Fibroblast of lung (primary cell): ENCODE measurements at regions not wholly inside any gene's neighbourhood (a gene's known extent, or its start where the extent isn't known, plus 50 kb on each side); places are given as distances from the start of the nearest gene placed in this dataset.

Source experiments
- DNase-seq, 2 donors: peaks; one replicate each; pipeline versions ENCODE4 v3.0.0 to v3.0.0-alpha.2; 2010; ENCODE audit warnings: low read depth in 2 of 2
- H2AFZ ChIP-seq: 2 replicates; pipeline ENCODE4 v1.5.1; 2012; ENCODE audit warnings: low read length, control low read depth, inconsistent platforms
- H3K27ac ChIP-seq: 2 replicates; pipeline ENCODE4 v1.5.1; 2011; ENCODE audit warnings: low read length, control low read depth; ENCODE audit not compliant: insufficient read depth
- H3K27me3 ChIP-seq: 2 replicates; pipeline ENCODE4 v1.5.1; 2011; ENCODE audit warnings: mild to moderate bottlenecking, low read length; ENCODE audit not compliant: control insufficient read depth, insufficient read depth
- H3K36me3 ChIP-seq: 2 replicates; pipeline ENCODE4 v1.5.1; 2011; ENCODE audit warnings: low read length; ENCODE audit not compliant: control insufficient read depth, insufficient read depth
- H3K4me1 ChIP-seq: 2 replicates; pipeline ENCODE4 v1.5.1; 2011; ENCODE audit warnings: low read length; ENCODE audit not compliant: control insufficient read depth, insufficient read depth; ENCODE audit errors: extremely low read depth
- H3K4me2 ChIP-seq: 2 replicates; pipeline ENCODE4 v1.5.1; 2011; ENCODE audit warnings: low read length, control low read depth; ENCODE audit not compliant: insufficient read depth; ENCODE audit errors: extremely low read depth
- H3K4me3 ChIP-seq, 4 experiments: fragments of 200-600 bp in 1 of 4; sonication (generic) in 1 of 4; replicated peaks in 1 of 4; 2 replicates each; pipeline ENCODE4 v1.5.1; 2011 to 2016; ENCODE audit warnings: low read length in 4 of 4, low read depth in 3 of 4, mild to moderate bottlenecking in 3 of 4, control low read depth in 2 of 4, inconsistent platforms in 1 of 4, mixed read lengths in 1 of 4; ENCODE audit not compliant: insufficient read depth in 1 of 4; ENCODE audit errors: control extremely low read depth in 1 of 4
- H3K79me2 ChIP-seq: 2 replicates; pipeline ENCODE4 v1.5.1; 2012; ENCODE audit warnings: mild to moderate bottlenecking, low read length, inconsistent platforms; ENCODE audit not compliant: control insufficient read depth, insufficient read depth
- H3K9ac ChIP-seq: 2 replicates; pipeline ENCODE4 v1.5.1; 2011; ENCODE audit warnings: mild to moderate bottlenecking, low read length, control low read depth; ENCODE audit not compliant: insufficient read depth
- H3K9me3 ChIP-seq: 2 replicates; pipeline ENCODE4 v1.5.1; 2012; ENCODE audit warnings: low read depth, low read length; ENCODE audit not compliant: control insufficient read depth, insufficient read depth
- H4K20me1 ChIP-seq: 2 replicates; pipeline ENCODE4 v1.5.1; 2011; ENCODE audit warnings: low read length; ENCODE audit not compliant: control insufficient read depth, insufficient read depth; ENCODE audit errors: extremely low read depth
- EZH2 ChIP-seq: IDR thresholded peaks from 2 replicates; pipeline ENCODE4 v1.5.1; 2012; ENCODE audit warnings: low read length, control low read depth, mild to moderate bottlenecking; ENCODE audit errors: missing control alignments
- TF ChIP-seq, protein P1 (sequence below), 2 donors: IDR thresholded peaks in 1 of 2; conservative IDR thresholded peaks in 1 of 2; 1 replicate in 1 of 2; 2 replicates in 1 of 2; pipeline ENCODE4 v1.5.1; 2011 to 2012; ENCODE audit warnings: low read length in 2 of 2, control low read depth in 1 of 2, inconsistent platforms in 1 of 2, low read depth in 1 of 2, mild to moderate bottlenecking in 1 of 2

GRCh38 chr10:44013981-44014380 is 365.3 kb upstream of the ZNF32 start:
- H3K9me3 ChIP-seq: no peaks in the 10 kb centered on the region
- H3K4me3 ChIP-seq: no peak overlapping the region
- no peaks in the 10 kb centered on the region for H3K4me1 ChIP-seq
- H3K27ac ChIP-seq: no peak overlapping the region
- no peak overlapping the region for H3K9ac ChIP-seq
- TF ChIP-seq, protein P1, sequence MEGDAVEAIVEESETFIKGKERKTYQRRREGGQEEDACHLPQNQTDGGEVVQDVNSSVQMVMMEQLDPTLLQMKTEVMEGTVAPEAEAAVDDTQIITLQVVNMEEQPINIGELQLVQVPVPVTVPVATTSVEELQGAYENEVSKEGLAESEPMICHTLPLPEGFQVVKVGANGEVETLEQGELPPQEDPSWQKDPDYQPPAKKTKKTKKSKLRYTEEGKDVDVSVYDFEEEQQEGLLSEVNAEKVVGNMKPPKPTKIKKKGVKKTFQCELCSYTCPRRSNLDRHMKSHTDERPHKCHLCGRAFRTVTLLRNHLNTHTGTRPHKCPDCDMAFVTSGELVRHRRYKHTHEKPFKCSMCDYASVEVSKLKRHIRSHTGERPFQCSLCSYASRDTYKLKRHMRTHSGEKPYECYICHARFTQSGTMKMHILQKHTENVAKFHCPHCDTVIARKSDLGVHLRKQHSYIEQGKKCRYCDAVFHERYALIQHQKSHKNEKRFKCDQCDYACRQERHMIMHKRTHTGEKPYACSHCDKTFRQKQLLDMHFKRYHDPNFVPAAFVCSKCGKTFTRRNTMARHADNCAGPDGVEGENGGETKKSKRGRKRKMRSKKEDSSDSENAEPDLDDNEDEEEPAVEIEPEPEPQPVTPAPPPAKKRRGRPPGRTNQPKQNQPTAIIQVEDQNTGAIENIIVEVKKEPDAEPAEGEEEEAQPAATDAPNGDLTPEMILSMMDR (conservative IDR thresholded peaks at IDR 0.05 in 1 of 2, IDR thresholded peaks at IDR 0.05 in 1 of 2; ENCODE audit: low read depth in 1 of 2, low read length in 2 of 2): no peak
- no peak for TF ChIP-seq EZH2
- H3K27me3 ChIP-seq: peaks cover 4% of the 10 kb centered on the region
- no peak overlapping the region for H3K4me2 ChIP-seq
- H2AFZ ChIP-seq: no peak overlapping the region
- H4K20me1 ChIP-seq: no peaks in the 10 kb centered on the region
- DNase-seq: no peak
- no peaks in the 10 kb centered on the region for H3K36me3 ChIP-seq
- H3K79me2 ChIP-seq: no peaks in the 10 kb centered on the region

GRCh38 chr10:44012921-44013320 is 364.2 kb upstream of the ZNF32 start:
- no peak for DNase-seq
- H3K4me1 ChIP-seq: no peaks in the 10 kb centered on the region
- H3K27ac ChIP-seq: no peak overlapping the region
- no peak overlapping the region for H3K4me2 ChIP-seq
- no peak overlapping the region for H3K4me3 ChIP-seq
- no peak for TF ChIP-seq EZH2
- TF ChIP-seq, protein P1 (conservative IDR thresholded peaks at IDR 0.05 in 1 of 2, IDR thresholded peaks at IDR 0.05 in 1 of 2; ENCODE audit: low read depth in 1 of 2, low read length in 2 of 2): no peak
- H3K9ac ChIP-seq: no peak overlapping the region
- no peaks in the 10 kb centered on the region for H3K79me2 ChIP-seq
- H3K36me3 ChIP-seq: no peaks in the 10 kb centered on the region
- H3K9me3 ChIP-seq: no peaks in the 10 kb centered on the region
- peaks cover 10% of the 10 kb centered on the region for H3K27me3 ChIP-seq
- H4K20me1 ChIP-seq: no peaks in the 10 kb centered on the region
- H2AFZ ChIP-seq: no peak overlapping the region

DNA sequence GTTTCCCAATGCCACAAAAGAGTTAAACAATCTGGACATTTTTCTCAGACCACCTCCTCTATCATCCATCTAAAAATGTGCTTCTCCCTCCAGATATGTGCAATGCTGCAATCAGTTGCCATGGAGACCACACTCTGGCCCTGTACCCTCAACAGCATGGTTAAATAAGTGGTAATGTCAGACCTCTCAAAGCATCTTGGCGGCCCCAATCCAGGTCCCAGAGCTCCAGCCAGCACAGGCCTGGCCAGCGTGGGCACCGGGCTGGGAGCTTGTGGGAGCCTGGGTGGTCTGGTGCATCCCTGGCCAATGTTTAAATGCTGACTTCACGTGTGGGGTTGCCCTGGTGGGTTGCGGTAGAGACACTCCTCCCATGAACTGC is 362.9 kb upstream of the ZNF32 start:
- peaks cover 16% of the 10 kb centered on the region for H3K27me3 ChIP-seq
- H3K4me2 ChIP-seq: no peak overlapping the region
- no peaks in the 10 kb centered on the region for H3K4me1 ChIP-seq
- H3K79me2 ChIP-seq: no peaks in the 10 kb centered on the region
- no peak overlapping the region for H3K27ac ChIP-seq
- H3K9me3 ChIP-seq: no peaks in the 10 kb centered on the region
- H2AFZ ChIP-seq: no peak overlapping the region
- DNase-seq: peak in 1 of 2 donors; percentile 32
- no peaks in the 10 kb centered on the region for H3K36me3 ChIP-seq
- H4K20me1 ChIP-seq: no peaks in the 10 kb centered on the region
- H3K4me3 ChIP-seq: no peak overlapping the region
- H3K9ac ChIP-seq: no peak overlapping the region
- TF ChIP-seq, protein P1 (conservative IDR thresholded peaks at IDR 0.05 in 1 of 2, IDR thresholded peaks at IDR 0.05 in 1 of 2; ENCODE audit: low read depth in 1 of 2, low read length in 2 of 2): no peak
- no peak for TF ChIP-seq EZH2
